GM12878 (cell line): ENCODE measurements at regions not wholly inside any gene's neighbourhood (a gene's known extent, or its start where the extent isn't known, plus 50 kb on each side); places are given as distances from the start of the nearest gene placed in this dataset.

Source experiments
- ATAC-seq: fragments of 200-7000 bp; cut with Tn5 transposase; 3 replicates; pipeline ENCODE4 v1.9.1; 2020; ENCODE audit warnings: mild to moderate bottlenecking, moderate library complexity
- BruUV-seq: library from RNA; stranded (reverse); fragments of 400-500 nt; replicated peaks from 2 replicates; lab custom pipeline; 2021; lab: Mats Ljungman, UMichigan
- CTCF ChIA-PET: fragments of 300-600 bp; sonication (Branson Sonifier 250); formaldehyde crosslinking; extraction: SDS; loops from one replicate; lab custom pipeline; 2021; ENCODE audit warnings: inconsistent platforms; lab: Yijun Ruan, JAX
- POLR2A ChIA-PET: fragments of 350-600 bp; formaldehyde crosslinking; extraction: SDS; loops from one replicate; lab custom pipeline; 2021; ENCODE audit warnings: inconsistent platforms; lab: Charles Lee
- RAD21 ChIA-PET: fragments of 300-600 bp; sonication (Branson Sonifier 250); formaldehyde crosslinking; loops from one replicate; lab custom pipeline; 2023; ENCODE audit warnings: antibody characterized with exemption; ENCODE audit not compliant: unreplicated experiment; lab: Charles Lee
- SMC1A ChIA-PET: fragments of 300-600 bp; sonication (Branson Sonifier 250); formaldehyde crosslinking; loops from one replicate; lab custom pipeline; 2023; ENCODE audit not compliant: unreplicated experiment, uncharacterized antibody; lab: Charles Lee
- DNase-seq: peaks from one replicate; pipeline ENCODE4 v3.0.0-alpha.2; 2011; ENCODE audit warnings: low read depth, low spot score
- FAIRE-seq: peaks from 3 replicates; lab custom pipeline; 2011; peaks lifted over from hg19 to GRCh38; lab: Jason Lieb, UNC
- H2AFZ ChIP-seq: 2 replicates; pipeline ENCODE4 v1.6.0; 2011; ENCODE audit warnings: low read depth, low read length, control low read depth; ENCODE audit not compliant: control insufficient read depth
- H3K27ac ChIP-seq: 2 replicates; pipeline ENCODE4 v1.5.1; 2011; ENCODE audit warnings: control low read depth; ENCODE audit not compliant: control insufficient read depth, insufficient read depth
- H3K27me3 ChIP-seq, 2 experiments: replicated peaks in 1 of 2; 2 replicates each; pipeline versions ENCODE4 v1.6.0 to v1.6.1; 2011; ENCODE audit warnings: low read length in 1 of 2; ENCODE audit not compliant: control insufficient read depth in 2 of 2, insufficient read depth in 2 of 2
- H3K36me3 ChIP-seq, 2 experiments: 2 replicates each; pipeline ENCODE4 v1.5.1; 2011; ENCODE audit warnings: low read length in 1 of 2; ENCODE audit not compliant: control insufficient read depth in 2 of 2, insufficient read depth in 2 of 2
- H3K4me1 ChIP-seq: 2 replicates; pipeline ENCODE4 v1.6.1; 2011; ENCODE audit warnings: mild to moderate bottlenecking, low read length, moderate library complexity, mixed read lengths; ENCODE audit not compliant: control insufficient read depth, insufficient read depth
- H3K4me2 ChIP-seq: 2 replicates; pipeline ENCODE4 v1.6.0; 2011; ENCODE audit warnings: control low read depth; ENCODE audit not compliant: control insufficient read depth, insufficient read depth
- H3K4me3 ChIP-seq: fragments of 200-600 bp; sonication (generic); 2 replicates; pipeline ENCODE4 v1.5.1; 2016
- H3K79me2 ChIP-seq: 2 replicates; pipeline ENCODE4 v1.6.0; 2011; ENCODE audit warnings: low read length; ENCODE audit not compliant: control insufficient read depth, insufficient read depth
- H3K9ac ChIP-seq: 2 replicates; pipeline ENCODE4 v1.8.0; 2011; ENCODE audit warnings: low read length, control low read depth, mixed read lengths; ENCODE audit not compliant: control insufficient read depth, insufficient read depth
- H3K9me3 ChIP-seq: replicated peaks from 3 replicates; pipeline ENCODE4 v1.5.1; 2011; ENCODE audit warnings: mild to moderate bottlenecking, low read length; ENCODE audit not compliant: control insufficient read depth, insufficient read depth
- H4K20me1 ChIP-seq: 2 replicates; pipeline ENCODE4 v1.6.0; 2011; ENCODE audit not compliant: control insufficient read depth, insufficient read depth
- GABPA ChIP-seq: IDR thresholded peaks from 2 replicates; pipeline ENCODE4 v1.6.1; 2014; ENCODE audit warnings: antibody characterized with exemption, low read depth, mild to moderate bottlenecking, inconsistent platforms
- IKZF2 ChIP-seq, 2 experiments: fragments of 450-650 bp; IDR thresholded peaks; 2 replicates each; pipeline ENCODE4 v1.6.1; 2017; ENCODE audit warnings: mild to moderate bottlenecking in 2 of 2, moderate library complexity in 2 of 2
- MYC ChIP-seq: IDR thresholded peaks from 2 replicates; pipeline ENCODE4 v1.6.1; 2011; ENCODE audit warnings: mild to moderate bottlenecking, low read length, moderate library complexity, inconsistent platforms; ENCODE audit not compliant: insufficient read depth, insufficient replicate concordance, insufficient read length, severe bottlenecking
- NFIC ChIP-seq: IDR thresholded peaks from 2 replicates; pipeline ENCODE4 v1.6.1; 2012; ENCODE audit warnings: low read depth, mild to moderate bottlenecking, inconsistent platforms, low read length, moderate library complexity
- NFYB ChIP-seq: IDR thresholded peaks from 2 replicates; pipeline ENCODE4 v1.6.1; 2011; ENCODE audit warnings: low read depth, mild to moderate bottlenecking, low read length, improper control_type of control experiment, moderate library complexity; ENCODE audit not compliant: insufficient read depth
- PML ChIP-seq: IDR thresholded peaks from 2 replicates; pipeline ENCODE4 v1.6.1; 2012; ENCODE audit warnings: low read length, inconsistent platforms
- POLR2AphosphoS2 ChIP-seq: IDR thresholded peaks from 2 replicates; pipeline ENCODE4 v1.6.1; 2011; ENCODE audit warnings: low read depth, mild to moderate bottlenecking, low read length, improper control_type of control experiment, moderate library complexity
- RUNX3 ChIP-seq: IDR thresholded peaks from 2 replicates; pipeline ENCODE4 v1.6.1; 2012; ENCODE audit warnings: low read length, inconsistent platforms
- SREBF2 ChIP-seq: IDR thresholded peaks from 2 replicates; pipeline ENCODE4 v1.6.1; 2012; ENCODE audit warnings: mild to moderate bottlenecking, low read length
- SUPT20H ChIP-seq: IDR thresholded peaks from 2 replicates; pipeline ENCODE4 v1.6.1; 2011; ENCODE audit warnings: low read depth, mild to moderate bottlenecking, low read length, moderate library complexity, borderline replicate concordance; ENCODE audit not compliant: control insufficient read depth
- WGBS: methylation state at CpG from one replicate; pipeline ENCODE4 v1.1.6; 2016; ENCODE audit warnings: low lambda C conversion rate; ENCODE audit not compliant: insufficient replicate concordance, insufficient coverage; ENCODE audit errors: missing lambda C conversion rate; 5-methylcytosine and 5-hydroxymethylcytosine counted together
- in situ Hi-C: fragments of 300-500 bp; cut with MboI; formaldehyde crosslinking; loops from 9 replicates; pipeline ENCODE4 v1.14.3; 2018; ENCODE audit warnings: mixed read lengths
- intact Hi-C: fragments of 100-400 bp; cut with micrococcal nuclease; formaldehyde crosslinking; loops from one replicate; pipeline ENCODE4 v1.14.2; 2022; ENCODE audit not compliant: unreplicated experiment
- TF ChIP-seq, protein P1 (sequence below): IDR thresholded peaks from 2 replicates; pipeline ENCODE4 v1.6.1; 2012; ENCODE audit warnings: improper control_type of control experiment, low read depth, low read length; ENCODE audit not compliant: insufficient replicate concordance
- TF ChIP-seq, protein P2 (sequence below): fragments of 150-350 bp; IDR thresholded peaks from 2 replicates; pipeline ENCODE4 v1.6.1; 2016; ENCODE audit warnings: low read depth, low read length
- TF ChIP-seq, protein P3 (sequence below): IDR thresholded peaks from 2 replicates; pipeline ENCODE4 v1.6.1; 2012; ENCODE audit warnings: mild to moderate bottlenecking, low read depth, low read length

DNA sequence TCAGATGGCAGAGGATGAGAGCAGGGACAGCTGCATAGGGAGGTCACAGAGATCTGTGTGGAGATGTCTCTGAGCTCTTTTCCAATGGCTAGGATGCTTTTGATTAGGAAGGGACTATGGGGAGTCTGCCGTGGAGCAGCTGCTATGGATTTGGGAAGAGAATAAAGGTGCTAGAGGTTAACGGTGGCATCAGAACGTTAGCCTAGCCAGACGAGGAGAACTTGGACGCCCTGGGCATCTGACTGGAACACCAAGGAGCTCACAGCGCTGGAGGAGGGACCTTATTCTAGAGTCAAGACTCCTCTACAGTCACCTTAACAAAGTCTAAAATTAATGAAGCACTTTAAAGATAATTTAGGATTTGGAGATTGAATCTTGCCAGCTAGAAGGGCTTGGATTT lies 157.2 kb upstream of the B3GAT1 start:
- H3K4me2 ChIP-seq: no peak overlapping the region
- no peak overlapping the region for H2AFZ ChIP-seq
- ATAC-seq (no peak), FAIRE-seq (no peak), DNase-seq (no peak)
- no peaks in the 10 kb centered on the region for H3K9me3 ChIP-seq
- no peaks in the 10 kb centered on the region for H3K36me3 ChIP-seq
- ChIA-PET SMC1A (no interaction called here), CTCF (no interaction called here), RAD21 (no interaction called here), POLR2A (no interaction called here)
- no peak overlapping the region for H3K4me3 ChIP-seq
- H3K27ac ChIP-seq: no peak overlapping the region
- H3K79me2 ChIP-seq: no peaks in the 10 kb centered on the region
- 36% methylated on average over 6 of the region's 6 CpGs for WGBS
- H3K9ac ChIP-seq: no peak overlapping the region
- H3K27me3 ChIP-seq: peaks cover 0 to 2% of the 10 kb centered on the region in 2 experiments; a peak in 1 of 4 replicates
- BruUV-seq: no TSS peak
- H3K4me1 ChIP-seq: no peaks in the 10 kb centered on the region
- intact Hi-C loops: no loop called here
- H4K20me1 ChIP-seq: no peaks in the 10 kb centered on the region
- in situ Hi-C loops: no loop called here
- TF ChIP-seq PML (no peak), MYC (no peak), IKZF2 (IDR thresholded peaks at IDR 0.05) (no peak), NFYB (no peak), RUNX3 (no peak), SREBF2 (no peak), POLR2AphosphoS2 (no peak), NFIC (no peak), GABPA (no peak), SUPT20H (no peak)
- TF ChIP-seq, protein P1, sequence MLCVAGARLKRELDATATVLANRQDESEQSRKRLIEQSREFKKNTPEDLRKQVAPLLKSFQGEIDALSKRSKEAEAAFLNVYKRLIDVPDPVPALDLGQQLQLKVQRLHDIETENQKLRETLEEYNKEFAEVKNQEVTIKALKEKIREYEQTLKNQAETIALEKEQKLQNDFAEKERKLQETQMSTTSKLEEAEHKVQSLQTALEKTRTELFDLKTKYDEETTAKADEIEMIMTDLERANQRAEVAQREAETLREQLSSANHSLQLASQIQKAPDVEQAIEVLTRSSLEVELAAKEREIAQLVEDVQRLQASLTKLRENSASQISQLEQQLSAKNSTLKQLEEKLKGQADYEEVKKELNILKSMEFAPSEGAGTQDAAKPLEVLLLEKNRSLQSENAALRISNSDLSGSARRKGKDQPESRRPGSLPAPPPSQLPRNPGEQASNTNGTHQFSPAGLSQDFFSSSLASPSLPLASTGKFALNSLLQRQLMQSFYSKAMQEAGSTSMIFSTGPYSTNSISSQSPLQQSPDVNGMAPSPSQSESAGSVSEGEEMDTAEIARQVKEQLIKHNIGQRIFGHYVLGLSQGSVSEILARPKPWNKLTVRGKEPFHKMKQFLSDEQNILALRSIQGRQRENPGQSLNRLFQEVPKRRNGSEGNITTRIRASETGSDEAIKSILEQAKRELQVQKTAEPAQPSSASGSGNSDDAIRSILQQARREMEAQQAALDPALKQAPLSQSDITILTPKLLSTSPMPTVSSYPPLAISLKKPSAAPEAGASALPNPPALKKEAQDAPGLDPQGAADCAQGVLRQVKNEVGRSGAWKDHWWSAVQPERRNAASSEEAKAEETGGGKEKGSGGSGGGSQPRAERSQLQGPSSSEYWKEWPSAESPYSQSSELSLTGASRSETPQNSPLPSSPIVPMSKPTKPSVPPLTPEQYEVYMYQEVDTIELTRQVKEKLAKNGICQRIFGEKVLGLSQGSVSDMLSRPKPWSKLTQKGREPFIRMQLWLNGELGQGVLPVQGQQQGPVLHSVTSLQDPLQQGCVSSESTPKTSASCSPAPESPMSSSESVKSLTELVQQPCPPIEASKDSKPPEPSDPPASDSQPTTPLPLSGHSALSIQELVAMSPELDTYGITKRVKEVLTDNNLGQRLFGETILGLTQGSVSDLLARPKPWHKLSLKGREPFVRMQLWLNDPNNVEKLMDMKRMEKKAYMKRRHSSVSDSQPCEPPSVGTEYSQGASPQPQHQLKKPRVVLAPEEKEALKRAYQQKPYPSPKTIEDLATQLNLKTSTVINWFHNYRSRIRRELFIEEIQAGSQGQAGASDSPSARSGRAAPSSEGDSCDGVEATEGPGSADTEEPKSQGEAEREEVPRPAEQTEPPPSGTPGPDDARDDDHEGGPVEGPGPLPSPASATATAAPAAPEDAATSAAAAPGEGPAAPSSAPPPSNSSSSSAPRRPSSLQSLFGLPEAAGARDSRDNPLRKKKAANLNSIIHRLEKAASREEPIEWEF: no peak
- TF ChIP-seq, protein P2, sequence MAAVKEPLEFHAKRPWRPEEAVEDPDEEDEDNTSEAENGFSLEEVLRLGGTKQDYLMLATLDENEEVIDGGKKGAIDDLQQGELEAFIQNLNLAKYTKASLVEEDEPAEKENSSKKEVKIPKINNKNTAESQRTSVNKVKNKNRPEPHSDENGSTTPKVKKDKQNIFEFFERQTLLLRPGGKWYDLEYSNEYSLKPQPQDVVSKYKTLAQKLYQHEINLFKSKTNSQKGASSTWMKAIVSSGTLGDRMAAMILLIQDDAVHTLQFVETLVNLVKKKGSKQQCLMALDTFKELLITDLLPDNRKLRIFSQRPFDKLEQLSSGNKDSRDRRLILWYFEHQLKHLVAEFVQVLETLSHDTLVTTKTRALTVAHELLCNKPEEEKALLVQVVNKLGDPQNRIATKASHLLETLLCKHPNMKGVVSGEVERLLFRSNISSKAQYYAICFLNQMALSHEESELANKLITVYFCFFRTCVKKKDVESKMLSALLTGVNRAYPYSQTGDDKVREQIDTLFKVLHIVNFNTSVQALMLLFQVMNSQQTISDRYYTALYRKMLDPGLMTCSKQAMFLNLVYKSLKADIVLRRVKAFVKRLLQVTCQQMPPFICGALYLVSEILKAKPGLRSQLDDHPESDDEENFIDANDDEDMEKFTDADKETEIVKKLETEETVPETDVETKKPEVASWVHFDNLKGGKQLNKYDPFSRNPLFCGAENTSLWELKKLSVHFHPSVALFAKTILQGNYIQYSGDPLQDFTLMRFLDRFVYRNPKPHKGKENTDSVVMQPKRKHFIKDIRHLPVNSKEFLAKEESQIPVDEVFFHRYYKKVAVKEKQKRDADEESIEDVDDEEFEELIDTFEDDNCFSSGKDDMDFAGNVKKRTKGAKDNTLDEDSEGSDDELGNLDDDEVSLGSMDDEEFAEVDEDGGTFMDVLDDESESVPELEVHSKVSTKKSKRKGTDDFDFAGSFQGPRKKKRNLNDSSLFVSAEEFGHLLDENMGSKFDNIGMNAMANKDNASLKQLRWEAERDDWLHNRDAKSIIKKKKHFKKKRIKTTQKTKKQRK: no peak
- TF ChIP-seq, protein P3, sequence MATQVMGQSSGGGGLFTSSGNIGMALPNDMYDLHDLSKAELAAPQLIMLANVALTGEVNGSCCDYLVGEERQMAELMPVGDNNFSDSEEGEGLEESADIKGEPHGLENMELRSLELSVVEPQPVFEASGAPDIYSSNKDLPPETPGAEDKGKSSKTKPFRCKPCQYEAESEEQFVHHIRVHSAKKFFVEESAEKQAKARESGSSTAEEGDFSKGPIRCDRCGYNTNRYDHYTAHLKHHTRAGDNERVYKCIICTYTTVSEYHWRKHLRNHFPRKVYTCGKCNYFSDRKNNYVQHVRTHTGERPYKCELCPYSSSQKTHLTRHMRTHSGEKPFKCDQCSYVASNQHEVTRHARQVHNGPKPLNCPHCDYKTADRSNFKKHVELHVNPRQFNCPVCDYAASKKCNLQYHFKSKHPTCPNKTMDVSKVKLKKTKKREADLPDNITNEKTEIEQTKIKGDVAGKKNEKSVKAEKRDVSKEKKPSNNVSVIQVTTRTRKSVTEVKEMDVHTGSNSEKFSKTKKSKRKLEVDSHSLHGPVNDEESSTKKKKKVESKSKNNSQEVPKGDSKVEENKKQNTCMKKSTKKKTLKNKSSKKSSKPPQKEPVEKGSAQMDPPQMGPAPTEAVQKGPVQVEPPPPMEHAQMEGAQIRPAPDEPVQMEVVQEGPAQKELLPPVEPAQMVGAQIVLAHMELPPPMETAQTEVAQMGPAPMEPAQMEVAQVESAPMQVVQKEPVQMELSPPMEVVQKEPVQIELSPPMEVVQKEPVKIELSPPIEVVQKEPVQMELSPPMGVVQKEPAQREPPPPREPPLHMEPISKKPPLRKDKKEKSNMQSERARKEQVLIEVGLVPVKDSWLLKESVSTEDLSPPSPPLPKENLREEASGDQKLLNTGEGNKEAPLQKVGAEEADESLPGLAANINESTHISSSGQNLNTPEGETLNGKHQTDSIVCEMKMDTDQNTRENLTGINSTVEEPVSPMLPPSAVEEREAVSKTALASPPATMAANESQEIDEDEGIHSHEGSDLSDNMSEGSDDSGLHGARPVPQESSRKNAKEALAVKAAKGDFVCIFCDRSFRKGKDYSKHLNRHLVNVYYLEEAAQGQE: no peak
